HL-60 (cell line): ENCODE measurements at regions not wholly inside any gene's neighbourhood (a gene's known extent, or its start where the extent isn't known, plus 50 kb on each side); places are given as distances from the start of the nearest gene placed in this dataset.

Experiments
- POLR2AphosphoS5 ChIP-seq: IDR thresholded peaks from 2 replicates; pipeline ENCODE4 v1.6.1; 2012; ENCODE audit warnings: low read depth
- TF ChIP-seq, protein P1 (sequence below): IDR thresholded peaks from one replicate; pipeline ENCODE4 v1.5.1; 2011; ENCODE audit warnings: low read length, control low read depth, inconsistent platforms; ENCODE audit not compliant: insufficient read depth

DNA sequence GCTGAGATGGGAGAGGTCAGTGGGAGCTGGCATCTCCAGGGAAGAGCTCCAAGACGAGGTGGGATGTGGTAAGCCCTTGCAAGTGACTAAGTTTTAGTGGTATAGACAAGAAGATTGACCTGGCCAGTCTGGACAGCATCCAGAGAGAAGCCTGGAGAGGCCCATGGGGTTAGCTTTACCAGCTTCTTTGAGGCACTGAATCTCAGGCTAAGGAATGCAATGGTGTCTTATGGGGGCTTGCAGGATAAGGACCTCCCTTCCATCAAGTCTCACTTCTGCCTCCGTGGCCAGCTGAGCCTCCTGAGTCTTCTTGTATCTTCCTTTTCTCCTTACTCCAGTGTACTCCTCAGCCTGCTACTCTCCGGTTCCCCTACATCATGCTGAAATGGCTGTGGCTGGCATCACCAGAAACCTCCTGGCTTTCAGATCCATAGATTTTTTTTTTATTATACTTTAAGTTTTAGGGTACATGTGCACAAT lies 56.5 kb upstream of the JADE2 start:
- TF ChIP-seq, protein P1, sequence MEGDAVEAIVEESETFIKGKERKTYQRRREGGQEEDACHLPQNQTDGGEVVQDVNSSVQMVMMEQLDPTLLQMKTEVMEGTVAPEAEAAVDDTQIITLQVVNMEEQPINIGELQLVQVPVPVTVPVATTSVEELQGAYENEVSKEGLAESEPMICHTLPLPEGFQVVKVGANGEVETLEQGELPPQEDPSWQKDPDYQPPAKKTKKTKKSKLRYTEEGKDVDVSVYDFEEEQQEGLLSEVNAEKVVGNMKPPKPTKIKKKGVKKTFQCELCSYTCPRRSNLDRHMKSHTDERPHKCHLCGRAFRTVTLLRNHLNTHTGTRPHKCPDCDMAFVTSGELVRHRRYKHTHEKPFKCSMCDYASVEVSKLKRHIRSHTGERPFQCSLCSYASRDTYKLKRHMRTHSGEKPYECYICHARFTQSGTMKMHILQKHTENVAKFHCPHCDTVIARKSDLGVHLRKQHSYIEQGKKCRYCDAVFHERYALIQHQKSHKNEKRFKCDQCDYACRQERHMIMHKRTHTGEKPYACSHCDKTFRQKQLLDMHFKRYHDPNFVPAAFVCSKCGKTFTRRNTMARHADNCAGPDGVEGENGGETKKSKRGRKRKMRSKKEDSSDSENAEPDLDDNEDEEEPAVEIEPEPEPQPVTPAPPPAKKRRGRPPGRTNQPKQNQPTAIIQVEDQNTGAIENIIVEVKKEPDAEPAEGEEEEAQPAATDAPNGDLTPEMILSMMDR = no peak
- TF ChIP-seq POLR2AphosphoS5 = no peak
